ENCODE measurements at regions not wholly inside any gene's neighbourhood (a gene's known extent, or its start where the extent isn't known, plus 50 kb on each side); places are given as distances from the start of the nearest gene placed in this dataset.

- no peak for DNase-seq
- Histone ChIP-seq H3K4me1 (no peaks in the 10 kb centered on the region), H3K9me3 (peaks cover 0 to 2% (median 0%) of the 10 kb centered on the region in 8 donors), H3K27ac (no peak overlapping the region), H3K27me3 (replicated peaks in 1 of 7) (no peaks in the 10 kb centered on the region), H3K4me3 (no peak overlapping the region), H3K36me3 (no peaks in the 10 kb centered on the region)
- TF ChIP-seq CTCF (IDR thresholded peaks at IDR 0.05 in 8 of 11, conservative IDR thresholded peaks at IDR 0.05 in 3 of 11) (no peak), POLR2A (IDR thresholded peaks at IDR 0.05) (no peak), POLR2AphosphoS5 (IDR thresholded peaks at IDR 0.05) (no peak)
- intact Hi-C loops (cut with DNase I; ENCODE audit: low total_unique reads) = no loop called here
Observed at GRCh38 chr4:177546745-177547144, 104.5 kb upstream of the AGA start.

- Histone ChIP-seq H3K27ac (no peak overlapping the region), H3K27me3 (replicated peaks in 1 of 7) (no peaks in the 10 kb centered on the region), H3K36me3 (no peaks in the 10 kb centered on the region), H3K9me3 (no peaks in the 10 kb centered on the region), H3K4me3 (no peak overlapping the region), H3K4me1 (no peaks in the 10 kb centered on the region)
- 54 to 74% (median 64%) methylated on average over 1 of the region's 1 CpG for WGBS, 5 donors
- no peak for DNase-seq
- intact Hi-C loops (cut with DNase I; ENCODE audit: low total_unique reads) = no loop called here
- no peak for TF ChIP-seq CTCF (IDR thresholded peaks at IDR 0.05 in 8 of 11, conservative IDR thresholded peaks at IDR 0.05 in 3 of 11)
Observed at GRCh38 chr4:177547985-177548384, 105.7 kb upstream of the AGA start.

GRCh38 chr4:177555007-177555574, 112.9 kb upstream of the AGA start:
- no peak for DNase-seq
- H3K4me3 ChIP-seq = no peak overlapping the region
- WGBS, 5 donors = 25 to 34% (median 29%) methylated on average over 2 of the region's 2 CpGs
- intact Hi-C loops (cut with DNase I; ENCODE audit: low total_unique reads) = no loop called here
- no peaks in the 10 kb centered on the region for H3K36me3 ChIP-seq
- H3K4me1 ChIP-seq = no peaks in the 10 kb centered on the region
- no peaks in the 10 kb centered on the region for H3K9me3 ChIP-seq
- H3K27me3 ChIP-seq (replicated peaks in 1 of 7) = no peaks in the 10 kb centered on the region
- no peak overlapping the region for H3K27ac ChIP-seq
- TF ChIP-seq POLR2AphosphoS5 (IDR thresholded peaks at IDR 0.05) (no peak), CTCF (IDR thresholded peaks at IDR 0.05 in 8 of 11, conservative IDR thresholded peaks at IDR 0.05 in 3 of 11) (peak in 6 of 11 experiments; percentile 20 to 48 (median 30))

DNA sequence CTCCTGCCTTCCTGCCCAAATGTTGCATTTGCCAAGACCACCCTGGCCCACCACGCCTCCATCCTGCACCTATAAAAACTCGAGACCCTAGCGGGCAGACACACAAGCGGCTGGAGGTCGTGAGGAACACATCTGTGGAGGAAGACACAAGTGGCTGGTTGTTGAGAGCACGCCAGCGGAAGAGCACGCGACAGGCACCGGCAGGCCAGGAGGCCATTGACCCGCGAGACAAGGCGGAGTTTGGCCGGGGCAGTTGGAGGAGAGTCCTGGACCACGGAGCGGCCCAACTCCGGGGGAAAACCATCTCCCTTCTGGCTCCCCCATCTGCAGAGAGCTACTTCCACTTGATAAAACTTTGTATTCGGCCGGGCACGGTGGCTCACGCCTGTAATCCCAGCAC, 115.2 kb upstream of the AGA start:
- intact Hi-C loops (cut with DNase I; ENCODE audit: low total_unique reads) = no loop called here
- DNase-seq = peak; percentile 63
- Histone ChIP-seq H3K36me3 (no peaks in the 10 kb centered on the region), H3K27me3 (replicated peaks in 1 of 7) (no peaks in the 10 kb centered on the region), H3K4me3 (no peak overlapping the region), H3K9me3 (no peaks in the 10 kb centered on the region), H3K27ac (no peak overlapping the region), H3K4me1 (no peaks in the 10 kb centered on the region)
- TF ChIP-seq CTCF (IDR thresholded peaks at IDR 0.05 in 8 of 11, conservative IDR thresholded peaks at IDR 0.05 in 3 of 11) = no peak
- no peak for TF ChIP-seq POLR2A (IDR thresholded peaks at IDR 0.05)
- no peak for TF ChIP-seq POLR2AphosphoS5 (IDR thresholded peaks at IDR 0.05)
- 93 to 97% (median 95%) methylated on average over 19 to 21 of the region's 21 CpGs for WGBS, 5 donors
